ENCODE measurements at regions not wholly inside any gene's neighbourhood (a gene's known extent, or its start where the extent isn't known, plus 50 kb on each side); places are given as distances from the start of the nearest gene placed in this dataset.

- peaks cover 0 to 6% (median 0%) of the 10 kb centered on the region in 4 donors for H3K4me1 ChIP-seq
- H3K4me3 ChIP-seq: no peak overlapping the region
- DNase-seq: no peak
- no peak overlapping the region for H3K27ac ChIP-seq
- no peaks in the 10 kb centered on the region for H3K27me3 ChIP-seq
- TF ChIP-seq CTCF (IDR thresholded peaks at IDR 0.05): no peak
- no peak for TF ChIP-seq POLR2A (IDR thresholded peaks at IDR 0.05)
- peaks cover 0 to 8% (median 0%) of the 10 kb centered on the region in 3 donors for H3K36me3 ChIP-seq
- peaks cover 0 to 11% (median 0%) of the 10 kb centered on the region in 4 donors for H3K9me3 ChIP-seq
Observed at GRCh38 chr7:130971297-130971696, 237.3 kb upstream of the KLF14 start.

- no peaks in the 10 kb centered on the region for H3K36me3 ChIP-seq
- no peak overlapping the region for H3K27ac ChIP-seq
- peaks cover 0 to 11% (median 0%) of the 10 kb centered on the region in 4 donors for H3K9me3 ChIP-seq
- H3K4me1 ChIP-seq: peaks cover 0 to 6% (median 0%) of the 10 kb centered on the region in 4 donors
- no peak for TF ChIP-seq CTCF (IDR thresholded peaks at IDR 0.05)
- TF ChIP-seq POLR2A (IDR thresholded peaks at IDR 0.05): no peak
- DNase-seq: no peak
- H3K27me3 ChIP-seq: no peaks in the 10 kb centered on the region
- H3K4me3 ChIP-seq: no peak overlapping the region
Observed at GRCh38 chr7:130972201-130972600, 238.2 kb upstream of the KLF14 start.

GRCh38 chr7:130973637-130974036, 239.6 kb upstream of the KLF14 start:
- no peak for DNase-seq
- Histone ChIP-seq H3K27ac (no peak overlapping the region), H3K9me3 (peaks cover 0 to 11% (median 0%) of the 10 kb centered on the region in 4 donors), H3K36me3 (no peaks in the 10 kb centered on the region), H3K27me3 (no peaks in the 10 kb centered on the region), H3K4me3 (no peak overlapping the region), H3K4me1 (peaks cover 0 to 6% (median 0%) of the 10 kb centered on the region in 4 donors)
- no peak for TF ChIP-seq CTCF (IDR thresholded peaks at IDR 0.05)
- no peak for TF ChIP-seq POLR2A (IDR thresholded peaks at IDR 0.05)

GRCh38 chr7:130974169-130974568, 240.2 kb upstream of the KLF14 start:
- no peaks in the 10 kb centered on the region for H3K27me3 ChIP-seq
- H3K4me1 ChIP-seq: peaks cover 0 to 6% (median 0%) of the 10 kb centered on the region in 4 donors
- DNase-seq: no peak
- no peak overlapping the region for H3K27ac ChIP-seq
- TF ChIP-seq POLR2A (IDR thresholded peaks at IDR 0.05) (no peak), CTCF (IDR thresholded peaks at IDR 0.05) (no peak)
- H3K9me3 ChIP-seq: peaks cover 0 to 11% (median 0%) of the 10 kb centered on the region in 4 donors
- no peak overlapping the region for H3K4me3 ChIP-seq
- no peaks in the 10 kb centered on the region for H3K36me3 ChIP-seq

- H3K4me3 ChIP-seq: no peak overlapping the region
- H3K27me3 ChIP-seq: no peaks in the 10 kb centered on the region
- peaks cover 0 to 11% (median 0%) of the 10 kb centered on the region in 4 donors for H3K9me3 ChIP-seq
- H3K4me1 ChIP-seq: peaks cover 0 to 6% (median 0%) of the 10 kb centered on the region in 4 donors
- DNase-seq: no peak
- H3K27ac ChIP-seq: no peak overlapping the region
- H3K36me3 ChIP-seq: no peaks in the 10 kb centered on the region
- TF ChIP-seq POLR2A (IDR thresholded peaks at IDR 0.05) (no peak), CTCF (IDR thresholded peaks at IDR 0.05) (no peak)
Observed at GRCh38 chr7:130974794-130975193, 240.8 kb upstream of the KLF14 start.

- H3K27ac ChIP-seq: no peak overlapping the region
- DNase-seq: no peak
Observed at GRCh38 chr7:130975731-130976130, 241.7 kb upstream of the KLF14 start.

More at GRCh38 chr7:130975731-130976130, 241.7 kb upstream of the KLF14 start:
- no peak overlapping the region for H3K4me3 ChIP-seq
- no peaks in the 10 kb centered on the region for H3K27me3 ChIP-seq
- H3K9me3 ChIP-seq: peaks cover 0 to 11% (median 0%) of the 10 kb centered on the region in 4 donors
- peaks cover 0 to under 1% (median 0%) of the 10 kb centered on the region in 4 donors for H3K4me1 ChIP-seq
- no peaks in the 10 kb centered on the region for H3K36me3 ChIP-seq
- TF ChIP-seq CTCF (IDR thresholded peaks at IDR 0.05): no peak

Measured in Peyer's patch (tissue), 4 donors.